Endothelial cell of umbilical vein (primary cell): ENCODE measurements at regions not wholly inside any gene's neighbourhood (a gene's known extent, or its start where the extent isn't known, plus 50 kb on each side); places are given as distances from the start of the nearest gene placed in this dataset.

Source experiments
- CTCF ChIP-seq, 2 donors: IDR thresholded peaks; 1 replicate in 1 of 2; 2 replicates in 1 of 2; pipeline ENCODE4 v1.5.1; 2011; ENCODE audit warnings: low read length in 2 of 2, mild to moderate bottlenecking in 2 of 2, moderate library complexity in 2 of 2, control low read depth in 1 of 2, inconsistent platforms in 1 of 2, low read depth in 1 of 2; ENCODE audit not compliant: insufficient read depth in 1 of 2; ENCODE audit errors: extremely low read depth in 1 of 2
- EZH2 ChIP-seq: IDR thresholded peaks from 2 replicates; pipeline ENCODE4 v1.6.1; 2012; ENCODE audit warnings: borderline replicate concordance, low read depth, mild to moderate bottlenecking, moderate library complexity, low read length, inconsistent platforms; ENCODE audit not compliant: severe bottlenecking
- FOS ChIP-seq: IDR thresholded peaks from 2 replicates; pipeline ENCODE4 v1.6.1; 2011; ENCODE audit warnings: mild to moderate bottlenecking, low read length, moderate library complexity, borderline replicate concordance; ENCODE audit not compliant: insufficient read depth
- GATA2 ChIP-seq: IDR thresholded peaks from 2 replicates; pipeline ENCODE4 v1.7.0; 2011; ENCODE audit warnings: low read depth, mild to moderate bottlenecking, moderate library complexity, mixed read lengths, low read length; ENCODE audit not compliant: insufficient read length, insufficient read depth
- MAX ChIP-seq: IDR thresholded peaks from 2 replicates; pipeline ENCODE4 v1.6.1; 2011; ENCODE audit not compliant: insufficient read depth, insufficient read length
- MYC ChIP-seq: IDR thresholded peaks from one replicate; pipeline ENCODE4 v1.6.1; 2011; ENCODE audit warnings: mild to moderate bottlenecking, low read depth, low read length
- POLR2A ChIP-seq: IDR thresholded peaks from 2 replicates; pipeline ENCODE4 v1.6.1; 2012; ENCODE audit warnings: low read depth, mild to moderate bottlenecking, control low read depth, low read length
- POLR2AphosphoS5 ChIP-seq: IDR thresholded peaks from 2 replicates; pipeline ENCODE4 v1.6.1; 2012; ENCODE audit warnings: low read depth, mild to moderate bottlenecking, control low read depth, low read length, moderate library complexity; ENCODE audit not compliant: insufficient read depth

DNA sequence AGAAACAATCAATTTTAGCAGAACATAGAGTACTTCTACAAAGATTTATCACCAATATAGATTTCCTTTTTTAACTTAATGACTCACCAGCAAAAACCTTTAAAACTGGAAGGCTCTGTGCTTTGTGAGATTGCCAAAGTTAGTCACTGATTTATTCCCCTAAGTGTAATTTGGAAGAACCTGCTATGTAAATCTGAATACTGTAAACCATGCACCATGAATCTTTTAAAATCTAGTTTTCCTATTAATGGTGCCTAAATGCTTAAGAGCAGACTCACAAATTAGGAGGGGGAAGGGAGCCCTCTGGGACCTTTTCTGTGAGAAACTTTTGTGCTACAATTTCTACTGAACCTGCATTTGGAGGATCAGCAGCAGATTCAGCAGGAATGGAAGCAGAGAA lies 57.8 kb upstream of the PNRC1 start:
- TF ChIP-seq CTCF (IDR thresholded peaks at IDR 0.05; ENCODE audit: extremely low read depth in 1 of 2, insufficient read depth in 1 of 2, low read depth in 1 of 2, low read length in 2 of 2): no peak
- no peak for TF ChIP-seq POLR2A
- no peak for TF ChIP-seq MYC
- TF ChIP-seq EZH2: no peak
- no peak for TF ChIP-seq MAX
- TF ChIP-seq POLR2AphosphoS5: no peak
- no peak for TF ChIP-seq FOS
- no peak for TF ChIP-seq GATA2
